ENCODE measurements at regions not wholly inside any gene's neighbourhood (a gene's known extent, or its start where the extent isn't known, plus 50 kb on each side); places are given as distances from the start of the nearest gene placed in this dataset.

- TF ChIP-seq CTCF (IDR thresholded peaks at IDR 0.05) = no peak
Measured at GRCh38 chr1:82564333-82564732, 763.6 kb downstream of the ADGRL2 start.

- TF ChIP-seq CTCF (IDR thresholded peaks at IDR 0.05) = no peak
Measured at GRCh38 chr1:82562448-82562847, 761.7 kb downstream of the ADGRL2 start.

GRCh38 chr1:82560566-82560965 is 759.8 kb downstream of the ADGRL2 start:
- TF ChIP-seq CTCF (IDR thresholded peaks at IDR 0.05) = no peak

DNA sequence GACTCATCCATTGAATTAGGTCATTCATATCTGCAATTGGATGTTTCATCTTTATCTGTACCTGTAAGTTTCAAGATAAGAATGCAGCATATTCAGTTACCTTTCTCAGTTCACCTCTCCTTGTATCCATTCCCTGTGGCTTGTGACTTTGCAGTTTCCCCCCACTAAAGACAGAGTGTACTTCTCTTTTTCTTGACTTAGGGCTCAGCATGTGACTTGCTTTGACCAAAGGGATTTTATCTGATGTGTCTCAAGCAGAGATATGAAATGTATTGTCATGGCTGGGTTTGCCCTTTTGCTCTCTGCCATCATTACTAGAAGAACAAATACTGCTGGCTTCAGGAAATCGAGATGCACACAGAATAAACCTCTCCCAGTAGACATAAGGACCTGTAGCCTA is 754.8 kb downstream of the ADGRL2 start:
- no peak for TF ChIP-seq CTCF (IDR thresholded peaks at IDR 0.05)

GRCh38 chr1:82549841-82550240 is 749.1 kb downstream of the ADGRL2 start:
- TF ChIP-seq CTCF (IDR thresholded peaks at IDR 0.05) = no peak

GRCh38 chr1:82542766-82543165 is 742.0 kb downstream of the ADGRL2 start:
- TF ChIP-seq CTCF (IDR thresholded peaks at IDR 0.05) = no peak

DNA sequence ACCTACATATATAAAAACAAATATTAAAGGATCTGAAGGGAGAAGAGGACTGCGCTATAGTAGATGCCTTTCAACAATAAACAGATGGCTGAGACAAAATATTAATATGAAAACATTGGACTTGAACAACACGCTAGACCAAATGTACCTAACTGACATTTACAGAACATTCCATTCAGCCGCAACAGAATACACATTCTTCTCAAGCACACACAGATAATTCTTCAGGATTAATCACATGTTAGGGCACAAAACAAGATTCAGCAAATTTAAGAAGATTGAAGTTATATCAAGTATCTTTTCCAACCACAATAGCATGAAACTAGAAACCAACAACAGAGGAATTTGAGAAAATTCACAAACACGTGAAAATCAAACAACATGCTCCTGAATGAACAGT is 741.4 kb downstream of the ADGRL2 start:
- TF ChIP-seq CTCF (IDR thresholded peaks at IDR 0.05) = no peak

DNA sequence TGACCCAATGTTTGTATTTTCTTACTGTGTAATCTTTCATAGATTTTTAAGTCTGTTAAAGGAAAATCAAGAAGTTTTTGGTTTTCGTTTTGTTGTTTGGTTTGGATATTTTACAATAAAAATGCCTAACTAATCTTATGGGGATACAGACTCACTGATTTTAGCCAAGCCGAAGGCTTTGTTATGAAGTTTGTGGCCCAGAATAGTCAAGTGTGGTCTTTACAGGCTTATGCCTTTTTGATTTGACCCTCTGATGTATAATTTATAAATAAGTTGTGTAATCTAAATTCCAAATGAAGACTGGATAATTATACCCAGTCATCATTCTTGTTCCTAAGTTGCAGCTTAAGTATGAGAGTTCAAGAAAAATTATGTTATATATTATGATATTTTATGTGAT is 739.3 kb downstream of the ADGRL2 start:
- TF ChIP-seq CTCF (IDR thresholded peaks at IDR 0.05) = no peak
